ENCODE measurements at regions not wholly inside any gene's neighbourhood (a gene's known extent, or its start where the extent isn't known, plus 50 kb on each side); places are given as distances from the start of the nearest gene placed in this dataset.

- no peak for DNase-seq
Measured at GRCh38 chr7:50962962-50963374, 180.3 kb upstream of the GRB10 start.

GRCh38 chr7:50962281-50962883, 179.7 kb upstream of the GRB10 start:
- DNase-seq: no peak

DNA sequence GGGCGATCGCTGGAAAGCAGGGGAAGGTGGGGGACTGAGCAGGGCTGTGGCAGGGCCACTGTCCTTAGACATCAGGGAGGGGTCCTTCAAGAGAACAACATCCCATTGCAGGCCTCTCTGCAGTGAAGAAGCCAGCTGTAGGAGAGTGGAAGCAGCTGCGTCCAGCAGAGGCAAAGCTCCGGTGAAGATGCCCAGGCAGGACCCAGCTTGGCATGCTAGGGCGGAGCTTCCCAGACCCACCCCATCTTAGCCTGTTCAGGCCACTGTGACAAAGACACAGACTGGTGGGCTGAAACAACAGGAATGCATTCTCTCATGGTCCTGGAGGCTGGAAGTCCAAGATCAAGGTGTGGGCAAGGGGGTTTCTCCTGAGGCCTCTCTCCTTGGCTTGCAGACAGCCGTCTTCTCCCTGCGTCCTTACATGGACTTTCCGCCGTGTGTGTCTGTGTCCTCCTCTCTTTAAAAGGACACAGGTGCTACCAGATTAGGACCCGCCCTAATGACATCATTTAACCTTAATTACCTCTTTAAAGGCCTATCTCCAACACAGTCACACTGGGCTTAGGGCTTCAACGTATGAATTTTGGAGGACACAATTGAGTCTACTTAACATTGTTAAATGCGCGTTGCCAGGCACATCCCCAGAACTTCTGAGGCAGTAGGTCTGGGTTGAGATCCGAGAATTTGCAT, 178.1 kb upstream of the GRB10 start:
- DNase-seq: no peak

DNA sequence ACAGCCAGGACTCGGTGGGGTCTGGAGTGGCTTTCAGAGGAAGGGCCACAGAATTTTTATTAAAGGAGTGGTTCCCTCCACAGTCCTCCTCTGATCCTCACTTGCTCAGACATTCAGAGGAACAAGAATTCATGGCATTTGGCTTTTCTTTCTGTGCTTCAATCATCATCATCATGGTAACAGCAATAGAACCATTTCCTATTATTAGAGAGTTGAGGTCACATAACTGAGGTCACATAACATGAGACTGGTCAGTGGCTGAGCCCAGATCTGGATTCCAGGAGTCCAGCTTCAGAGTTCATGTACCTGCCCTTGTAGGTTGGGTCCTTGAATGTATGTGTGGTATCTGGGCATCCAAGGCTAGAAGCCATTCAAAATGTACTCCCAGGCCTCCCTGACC, 177.3 kb upstream of the GRB10 start:
- no peak for DNase-seq

DNA sequence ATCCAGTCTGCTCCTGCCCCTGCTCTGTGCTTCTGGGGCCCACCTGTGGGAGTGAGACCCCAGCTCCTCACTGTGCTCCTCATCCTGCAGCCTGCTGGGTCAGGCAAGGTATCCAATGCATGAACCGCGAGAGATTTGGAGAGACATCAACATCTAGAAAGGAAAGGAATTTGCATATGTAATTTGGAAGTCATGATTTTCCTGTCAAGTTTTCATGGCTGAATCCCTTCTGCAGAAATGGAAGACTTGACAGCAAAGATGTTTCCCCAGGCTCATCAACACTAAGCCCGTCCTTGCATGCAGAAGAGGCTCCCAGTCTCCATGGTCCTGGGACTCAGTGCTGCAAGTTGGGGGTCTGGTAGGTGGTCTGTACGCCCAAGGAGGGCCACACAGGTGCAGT, 176.9 kb upstream of the GRB10 start:
- DNase-seq: no peak

DNA sequence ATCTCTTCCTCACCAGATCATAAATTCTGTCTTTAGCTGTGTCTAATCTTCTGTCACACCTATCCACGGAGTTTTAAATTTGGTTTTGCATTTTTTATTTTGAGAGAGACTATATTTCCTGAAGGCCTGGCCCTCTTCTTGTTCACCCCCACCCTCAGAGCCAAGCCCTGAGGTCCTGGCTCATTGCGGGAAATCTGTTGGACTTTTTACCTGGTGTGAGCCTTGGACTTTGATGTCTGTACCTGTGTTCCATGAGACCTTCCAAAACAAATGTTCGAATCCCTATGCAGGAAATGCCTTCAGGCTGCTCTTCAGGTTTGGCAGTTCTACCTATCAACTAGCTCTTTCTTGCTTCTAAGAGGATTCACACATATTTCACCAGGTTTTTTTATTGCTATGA, 175.2 kb upstream of the GRB10 start:
- DNase-seq: no peak

- no peak for DNase-seq
Measured at GRCh38 chr7:50957431-50957830, 174.7 kb upstream of the GRB10 start.

DNA sequence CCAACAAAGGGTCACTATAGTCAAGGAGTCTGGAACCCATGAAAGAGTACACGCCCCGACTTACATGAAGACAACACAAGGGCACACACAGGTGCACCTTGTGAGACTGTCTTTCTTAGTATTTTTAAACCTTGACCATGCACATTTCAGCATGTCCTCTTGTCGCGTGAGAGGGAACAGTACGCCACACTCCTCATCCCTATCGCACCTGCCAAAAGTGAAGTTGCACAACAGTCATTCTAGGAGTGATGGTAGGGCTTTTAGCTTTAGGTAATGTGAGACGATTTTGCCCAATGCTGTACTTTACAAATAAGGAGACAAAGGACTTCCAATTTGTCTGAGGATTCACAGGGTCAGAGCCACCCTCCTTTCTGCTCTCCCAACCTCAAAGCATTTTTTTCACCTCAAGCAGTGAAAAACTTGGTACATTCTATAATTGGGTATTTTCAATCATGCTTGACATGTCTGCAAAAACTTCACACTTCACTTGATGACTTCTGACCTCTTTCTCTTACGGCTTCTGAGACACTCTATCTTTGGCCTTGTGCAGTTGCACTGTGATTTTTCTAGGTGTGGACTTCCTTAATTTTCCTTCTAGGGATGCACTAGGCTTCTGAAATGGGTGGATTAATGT, 173.9 kb upstream of the GRB10 start:
- DNase-seq: no peak

DNA sequence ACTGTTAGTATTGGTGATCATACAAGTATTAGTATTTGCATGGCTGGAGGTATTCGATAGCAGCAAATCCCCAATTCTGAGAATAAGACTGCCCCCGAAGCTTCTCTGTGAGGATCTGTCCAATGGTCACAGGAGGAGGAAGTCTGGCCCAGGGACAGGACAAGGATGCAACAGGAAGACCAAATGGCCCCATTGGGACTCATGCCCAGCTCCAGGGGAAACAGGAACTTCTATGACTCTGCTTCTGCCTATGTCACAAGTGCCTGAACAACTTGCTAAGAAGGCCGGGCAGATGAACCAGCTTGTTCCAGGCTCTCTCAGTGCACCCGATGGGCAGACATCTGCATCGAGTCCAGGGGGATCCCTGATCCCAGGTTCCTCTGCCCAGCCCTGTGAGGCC, 172.0 kb upstream of the GRB10 start:
- no peak for DNase-seq

- DNase-seq: no peak
Measured at GRCh38 chr7:50954245-50954644, 171.5 kb upstream of the GRB10 start.

DNA sequence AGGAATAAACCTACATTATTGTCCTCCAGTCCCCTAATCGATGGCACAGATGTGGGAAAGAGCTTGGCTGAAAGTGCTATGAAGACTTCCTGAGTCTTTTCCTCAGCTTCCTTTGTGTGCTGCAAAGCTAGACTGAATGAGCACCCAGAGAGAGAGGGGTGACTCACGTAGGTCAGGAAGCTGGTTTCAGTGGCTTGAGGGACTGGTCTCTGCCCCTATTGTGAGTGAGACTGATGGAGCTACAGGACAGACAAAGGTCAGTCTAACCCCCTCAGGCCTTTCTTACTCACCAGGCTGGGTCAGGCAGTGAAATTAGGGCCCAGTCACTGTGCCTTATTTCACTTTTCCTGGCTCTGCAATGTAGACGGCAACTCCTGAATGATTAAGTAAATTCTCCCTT, 171.1 kb upstream of the GRB10 start:
- DNase-seq: no peak

DNA sequence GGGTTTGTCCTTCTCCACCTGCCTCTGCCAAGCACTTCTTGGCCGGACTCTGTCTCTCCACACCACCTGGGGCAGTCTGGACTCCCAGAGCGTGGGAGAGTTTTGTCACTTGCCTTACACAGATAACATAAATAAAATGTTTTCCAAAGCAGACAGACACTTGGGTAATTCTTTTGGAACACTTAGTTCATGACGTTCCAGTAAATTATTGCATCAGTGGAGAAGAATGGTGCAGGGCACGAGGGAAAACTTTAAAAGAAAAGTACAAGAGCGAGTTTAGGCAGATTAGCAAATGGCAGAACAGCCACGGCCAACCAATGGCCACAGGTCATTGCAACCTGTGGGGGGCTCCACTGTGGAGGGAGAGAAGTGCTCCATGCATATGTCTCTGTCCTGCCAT, 170.6 kb upstream of the GRB10 start:
- DNase-seq: no peak

DNA sequence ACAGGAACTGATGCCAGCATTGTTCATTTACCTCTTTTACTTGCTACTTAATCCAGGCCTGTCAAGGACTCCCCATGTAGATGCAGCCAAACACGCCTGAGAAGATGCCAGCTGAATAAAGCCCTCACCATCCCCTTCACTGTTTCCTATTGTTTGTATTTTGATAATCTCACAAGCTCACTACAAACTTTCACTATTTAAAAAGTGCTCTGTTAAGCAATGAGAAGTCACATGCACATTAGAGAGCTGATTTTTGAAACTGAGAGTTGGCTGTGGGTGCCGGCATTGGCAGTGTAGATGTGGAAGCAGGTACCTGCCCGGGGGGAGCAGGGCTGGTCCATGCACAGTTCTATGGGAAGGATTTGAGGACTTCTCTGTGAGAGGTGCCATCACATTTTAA, 169.8 kb upstream of the GRB10 start:
- no peak for DNase-seq

GRCh38 chr7:50952120-50952519, 169.4 kb upstream of the GRB10 start:
- DNase-seq: no peak

DNA sequence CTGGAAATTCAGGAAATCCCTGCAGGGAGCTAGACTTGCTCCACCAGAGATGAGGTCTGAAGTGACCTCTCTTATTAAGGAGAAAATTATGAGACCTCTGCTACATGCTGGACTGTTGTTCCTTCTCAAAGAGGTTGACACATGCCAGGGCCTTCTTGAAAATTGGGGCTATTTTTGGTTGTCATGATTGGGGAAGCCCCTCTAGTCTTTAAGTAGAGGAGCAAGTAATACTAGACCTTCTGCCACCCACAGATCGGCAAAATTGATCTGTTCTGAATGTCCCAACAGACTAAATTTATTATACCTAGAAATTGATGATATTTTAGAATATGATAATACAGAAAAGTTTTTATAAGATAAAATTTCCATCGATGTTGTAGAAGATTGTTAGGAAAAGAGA, 160.8 kb upstream of the GRB10 start:
- DNase-seq: no peak

DNA sequence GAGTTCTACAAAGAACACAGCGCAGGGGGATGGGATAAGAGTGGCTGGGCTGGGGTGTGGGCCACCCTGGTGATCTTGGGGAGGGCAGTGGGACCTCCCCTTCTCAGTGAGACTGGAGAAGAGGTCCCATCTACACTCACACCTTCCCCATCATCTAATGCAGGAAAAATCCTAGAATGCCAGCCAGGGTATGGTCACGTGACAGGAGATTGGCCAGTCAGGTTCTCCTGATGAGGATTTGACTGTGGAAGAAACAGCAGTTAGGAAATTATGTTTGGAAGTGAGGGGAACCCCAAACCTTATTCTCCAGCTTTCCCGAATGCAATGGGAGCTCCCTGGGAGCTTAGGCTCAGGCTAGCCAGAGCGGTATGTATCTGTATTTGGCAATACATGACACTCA, 158.8 kb upstream of the GRB10 start:
- no peak for DNase-seq

DNA sequence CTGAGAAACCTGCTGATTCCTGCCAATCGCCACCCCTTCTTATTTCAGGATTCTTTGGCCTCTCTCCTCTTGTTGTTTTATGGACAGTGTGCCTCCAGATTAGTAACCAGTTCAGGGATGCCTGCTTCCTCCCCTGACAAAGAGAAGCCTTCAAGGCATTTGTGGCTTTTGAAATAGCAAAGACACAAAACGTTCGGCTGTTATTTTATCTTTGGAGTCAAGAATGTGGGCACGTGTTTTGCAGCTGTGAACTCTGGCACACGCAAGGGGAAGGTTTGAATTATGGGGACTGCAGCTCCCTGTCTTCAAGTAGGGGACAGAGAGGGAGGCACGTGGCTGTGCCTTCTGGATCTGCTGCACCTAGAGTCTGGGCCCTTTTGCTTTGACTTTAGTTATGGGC, 157.9 kb upstream of the GRB10 start:
- DNase-seq: no peak

GRCh38 chr7:50939021-50939420, 156.3 kb upstream of the GRB10 start:
- no peak for DNase-seq

DNA sequence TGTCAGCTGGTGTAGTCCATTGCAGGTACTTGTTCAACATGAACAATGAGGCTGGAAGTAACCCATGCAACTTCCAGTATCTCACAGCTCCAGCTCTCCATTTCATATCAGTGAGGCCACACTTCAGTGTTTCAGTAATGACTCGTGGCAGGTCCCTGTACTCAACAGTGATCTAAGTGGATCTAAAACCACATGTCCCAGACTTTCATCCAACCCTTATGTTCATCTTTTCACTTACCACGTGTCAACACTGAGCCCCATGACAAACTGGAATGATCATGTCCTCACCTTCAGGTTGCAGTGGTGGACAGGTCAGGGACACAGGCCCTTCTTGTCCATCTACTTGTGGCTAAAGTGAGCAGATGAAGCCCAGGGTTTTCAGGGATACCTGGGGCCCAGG, 155.0 kb upstream of the GRB10 start:
- DNase-seq: no peak

DNA sequence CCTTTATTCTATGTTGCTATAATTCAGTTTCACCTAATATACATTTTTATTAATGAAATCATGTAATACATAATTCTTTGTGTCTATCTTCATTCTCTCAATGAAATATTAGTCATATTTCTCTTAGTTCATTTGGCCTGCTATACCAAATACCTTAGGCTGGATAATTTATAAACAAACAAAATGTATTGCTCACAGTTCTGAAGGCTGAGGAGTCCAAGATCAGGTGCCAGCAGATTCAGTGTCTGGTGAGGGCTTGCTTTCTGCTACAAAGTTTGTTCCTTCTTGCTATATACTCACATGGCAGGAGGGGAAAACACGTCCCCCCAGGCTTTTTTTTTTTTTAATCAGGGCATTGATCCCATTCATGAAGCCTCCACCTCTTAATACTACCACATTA, 143.4 kb upstream of the GRB10 start:
- no peak for DNase-seq

DNA sequence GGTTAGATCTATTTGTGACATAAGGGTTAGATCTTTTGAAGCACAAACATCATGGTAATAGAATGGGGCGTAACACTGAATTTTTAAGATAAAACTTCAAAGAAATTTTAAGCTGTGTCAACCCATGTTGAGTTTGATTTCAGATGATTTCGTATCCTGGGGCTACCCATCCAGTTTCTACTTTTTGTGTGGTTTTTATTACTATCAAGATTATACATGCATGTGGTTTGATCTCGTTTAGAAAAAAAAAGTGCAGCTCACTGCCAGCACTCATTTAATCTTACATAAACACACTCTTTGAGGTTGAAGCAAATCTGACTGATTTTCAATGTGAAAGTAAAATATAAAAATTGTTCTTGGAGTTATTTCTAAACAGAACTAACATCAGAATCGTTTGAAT, 140.8 kb upstream of the GRB10 start:
- DNase-seq: no peak

GRCh38 chr7:50921114-50921813, 138.6 kb upstream of the GRB10 start:
- DNase-seq: no peak

DNA sequence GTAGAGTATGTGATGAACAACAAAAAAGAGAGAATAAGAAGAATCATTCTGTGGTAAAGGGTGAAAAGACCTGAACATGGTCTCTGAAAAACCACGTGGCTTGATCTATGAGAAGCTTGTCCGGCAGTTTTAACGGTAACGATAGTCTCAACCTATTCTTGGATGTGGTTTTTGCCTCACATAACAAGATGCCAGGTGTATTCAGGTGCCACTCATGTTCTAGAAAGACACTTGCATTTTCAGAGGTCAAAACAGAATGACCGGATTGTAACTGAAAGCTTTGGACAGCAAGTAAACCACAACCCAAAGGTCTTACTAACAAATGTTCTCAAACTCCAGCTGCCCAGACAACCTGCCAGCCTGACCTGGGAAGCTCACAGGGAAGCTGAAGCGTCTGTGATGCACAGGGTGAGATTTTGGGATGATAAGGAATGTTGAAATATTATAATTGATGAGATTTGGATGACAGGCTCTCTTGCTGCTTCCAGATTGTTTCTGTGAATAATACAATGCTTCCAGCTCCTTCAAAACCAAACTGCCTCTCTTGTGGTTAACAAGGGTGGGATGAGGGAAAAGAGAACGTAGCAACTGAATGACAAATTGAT, 137.4 kb upstream of the GRB10 start:
- no peak for DNase-seq

DNA sequence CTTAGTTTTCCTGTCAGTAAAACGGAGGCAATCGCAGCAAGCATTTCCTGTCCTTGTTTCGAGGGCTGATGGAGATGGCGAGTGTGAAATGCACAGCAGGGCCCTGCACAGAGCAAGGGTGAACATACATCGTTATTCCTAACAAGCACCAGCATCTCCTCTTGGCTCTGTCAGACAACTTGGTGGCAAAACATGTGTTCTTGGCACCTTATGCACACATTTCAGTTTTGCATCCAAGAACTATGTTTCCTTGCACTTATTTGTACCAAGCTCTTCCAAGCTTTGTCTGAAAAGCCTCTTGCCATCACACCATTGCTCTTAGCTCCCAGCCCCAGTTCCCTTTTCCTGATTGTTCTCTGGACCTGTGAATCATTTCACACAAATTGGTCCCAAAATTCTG, 132.9 kb upstream of the GRB10 start:
- DNase-seq: no peak

Measured in stimulated activated CD4-positive, alpha-beta T cell treated with anti-CD3 and anti-CD28 coated beads, Interleukin-2, amount 100 ng/mL, for 48 hours (primary cell).